Liver (tissue), 2 donors: ENCODE measurements at regions not wholly inside any gene's neighbourhood (a gene's known extent, or its start where the extent isn't known, plus 50 kb on each side); places are given as distances from the start of the nearest gene placed in this dataset.

Source experiments
- REST ChIP-seq: IDR thresholded peaks from 2 replicates; pipeline ENCODE4 v1.6.1; 2016; ENCODE audit warnings: antibody characterized with exemption, mild to moderate bottlenecking
- ZBTB33 ChIP-seq: IDR thresholded peaks from 2 replicates; pipeline ENCODE4 v1.6.1; 2016; ENCODE audit warnings: antibody characterized with exemption
- TF ChIP-seq, protein P1 (sequence below): fragments of 150-350 bp; IDR thresholded peaks from 2 replicates; pipeline ENCODE4 v1.5.1; 2017; ENCODE audit warnings: improper control_type of control experiment, low read depth, low read length; ENCODE audit not compliant: missing input control
- donor health status: healthy.

DNA sequence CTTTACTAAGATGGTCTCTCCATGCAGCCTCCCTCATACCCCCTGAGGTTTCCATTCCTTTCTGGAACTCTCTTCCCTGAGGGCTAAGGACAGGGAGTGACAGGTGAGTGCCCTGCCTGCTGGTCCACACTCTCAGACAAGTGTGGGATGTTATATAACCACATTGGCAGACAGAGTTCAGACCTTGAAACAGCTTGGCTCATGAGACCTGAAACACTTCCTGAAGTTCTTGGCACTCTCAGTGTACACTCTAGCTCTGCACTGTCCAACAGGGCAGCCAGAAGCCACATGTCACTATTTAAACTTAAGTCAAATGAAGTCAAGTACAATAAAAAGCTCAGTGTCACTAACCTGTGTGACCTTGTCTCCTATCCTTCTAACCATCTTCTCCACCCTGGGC is 188.5 kb downstream of the ZNF621 start:
- TF ChIP-seq, protein P1, sequence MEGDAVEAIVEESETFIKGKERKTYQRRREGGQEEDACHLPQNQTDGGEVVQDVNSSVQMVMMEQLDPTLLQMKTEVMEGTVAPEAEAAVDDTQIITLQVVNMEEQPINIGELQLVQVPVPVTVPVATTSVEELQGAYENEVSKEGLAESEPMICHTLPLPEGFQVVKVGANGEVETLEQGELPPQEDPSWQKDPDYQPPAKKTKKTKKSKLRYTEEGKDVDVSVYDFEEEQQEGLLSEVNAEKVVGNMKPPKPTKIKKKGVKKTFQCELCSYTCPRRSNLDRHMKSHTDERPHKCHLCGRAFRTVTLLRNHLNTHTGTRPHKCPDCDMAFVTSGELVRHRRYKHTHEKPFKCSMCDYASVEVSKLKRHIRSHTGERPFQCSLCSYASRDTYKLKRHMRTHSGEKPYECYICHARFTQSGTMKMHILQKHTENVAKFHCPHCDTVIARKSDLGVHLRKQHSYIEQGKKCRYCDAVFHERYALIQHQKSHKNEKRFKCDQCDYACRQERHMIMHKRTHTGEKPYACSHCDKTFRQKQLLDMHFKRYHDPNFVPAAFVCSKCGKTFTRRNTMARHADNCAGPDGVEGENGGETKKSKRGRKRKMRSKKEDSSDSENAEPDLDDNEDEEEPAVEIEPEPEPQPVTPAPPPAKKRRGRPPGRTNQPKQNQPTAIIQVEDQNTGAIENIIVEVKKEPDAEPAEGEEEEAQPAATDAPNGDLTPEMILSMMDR, result no peak
- no peak for TF ChIP-seq REST
- no peak for TF ChIP-seq ZBTB33
